ENCODE measurements at regions not wholly inside any gene's neighbourhood (a gene's known extent, or its start where the extent isn't known, plus 50 kb on each side); places are given as distances from the start of the nearest gene placed in this dataset.

DNA sequence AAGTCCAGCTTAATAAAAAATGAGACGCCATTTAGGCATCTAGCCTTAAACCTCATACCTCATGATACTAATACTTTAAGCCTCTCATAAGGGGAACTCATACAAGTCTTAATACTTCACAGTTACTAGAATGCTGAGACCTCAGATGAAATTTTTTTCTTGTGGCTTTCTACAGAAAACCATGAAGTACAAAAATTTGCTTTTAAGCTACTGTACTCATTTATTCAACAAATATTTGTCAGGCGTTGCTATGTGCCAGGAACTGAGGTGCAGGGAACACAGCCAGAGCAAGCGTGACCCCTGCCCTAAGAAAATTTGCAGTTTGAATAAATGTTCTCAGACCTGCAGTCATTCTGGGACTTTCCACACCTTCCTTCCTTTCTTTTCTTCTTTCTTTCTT is 150.6 kb downstream of the MRPL39 start:
- no peak overlapping the region for H2AK9ac ChIP-seq (replicated peaks; ENCODE audit: low read depth, low read length, poor library complexity)
- no peaks in the 10 kb centered on the region for H4K20me1 ChIP-seq (ENCODE audit: insufficient read depth, low read length)
- no peaks in the 10 kb centered on the region for H3K9me3 ChIP-seq (ENCODE audit: control insufficient read depth, insufficient read depth, low read length)
- no peak overlapping the region; the same call in 1 of the 2 replicates for H3K18ac ChIP-seq (ENCODE audit: low read depth, low read length)
- H3K4ac ChIP-seq (ENCODE audit: low read depth, low read length) = no peak overlapping the region
- no peak overlapping the region for H3K9ac ChIP-seq (ENCODE audit: low read depth, low read length)
- no peak overlapping the region for H4K5ac ChIP-seq (ENCODE audit: low read depth, low read length)
- ATAC-seq (ENCODE audit: low read depth) (no peak), DNase-seq (peak; percentile 7)
- no peak overlapping the region for H4K8ac ChIP-seq (ENCODE audit: low read depth in 2 of 2, low read length in 2 of 2)
- intact Hi-C loops (cut with micrococcal nuclease) (no loop called here), in situ Hi-C loops (cut with MboI; ENCODE audit: low sequenced_read_pairs) (no loop called here), dilution Hi-C loops (cut with HindIII; ENCODE audit: low sequenced_read_pairs, unreplicated experiment) (no loop called here)
- no peak overlapping the region for H2AK5ac ChIP-seq (ENCODE audit: low read depth, low read length)
- CTCF ChIA-PET = no interaction called here
- H3K4me3 ChIP-seq (ENCODE audit: insufficient read depth, low read depth, low read length) = no peak overlapping the region
- H3K56ac ChIP-seq (ENCODE audit: extremely low read depth, insufficient read depth, low read length) = no peak overlapping the region
- WGBS, 2 experiments (ENCODE audit: extremely low coverage in 2 of 2, insufficient read length in 1 of 2) = 60% methylated on average over 1 of the region's 3 CpGs; no CpG with 5 or more reads in 1 of the 2 experiments
- H2BK20ac ChIP-seq (ENCODE audit: low read depth, low read length) = no peak overlapping the region
- H4K91ac ChIP-seq (ENCODE audit: insufficient read depth, low read depth, low read length) = no peak overlapping the region
- no peaks in the 10 kb centered on the region for H3K79me1 ChIP-seq (ENCODE audit: low read depth in 1 of 2, low read length in 2 of 2)
- no peak overlapping the region for H2BK5ac ChIP-seq (ENCODE audit: low read depth, low read length, poor library complexity, severe bottlenecking)
- TF ChIP-seq CHD1 (IDR thresholded peaks at IDR 0.05; ENCODE audit: low read depth, low read length) (no peak), MAFK (IDR thresholded peaks at IDR 0.05; ENCODE audit: low read depth, low read length) (no peak), CEBPB (IDR thresholded peaks at IDR 0.05; ENCODE audit: low read depth, low read length) (no peak), BHLHE40 (IDR thresholded peaks at IDR 0.05; ENCODE audit: low read depth, low read length) (no peak), FOS (IDR thresholded peaks at IDR 0.05; ENCODE audit: low read depth, low read length) (no peak), RFX5 (IDR thresholded peaks at IDR 0.05; ENCODE audit: low read depth, low read length) (no peak), RCOR1 (IDR thresholded peaks at IDR 0.05; ENCODE audit: insufficient replicate concordance, low read length) (no peak), MAZ (IDR thresholded peaks at IDR 0.05; ENCODE audit: borderline replicate concordance, low read depth, low read length) (no peak), POLR2A (IDR thresholded peaks at IDR 0.05; ENCODE audit: low read depth, low read length) (no peak), RAD21 (IDR thresholded peaks at IDR 0.05; ENCODE audit: low read length) (no peak), MXI1 (IDR thresholded peaks at IDR 0.05; ENCODE audit: borderline replicate concordance, low read depth, low read length) (no peak), NFE2L2 (IDR thresholded peaks at IDR 0.05; ENCODE audit: low read depth, low read length) (no peak), SMC3 (IDR thresholded peaks at IDR 0.05; ENCODE audit: low read depth, low read length) (no peak)
- TF ChIP-seq, protein P1, sequence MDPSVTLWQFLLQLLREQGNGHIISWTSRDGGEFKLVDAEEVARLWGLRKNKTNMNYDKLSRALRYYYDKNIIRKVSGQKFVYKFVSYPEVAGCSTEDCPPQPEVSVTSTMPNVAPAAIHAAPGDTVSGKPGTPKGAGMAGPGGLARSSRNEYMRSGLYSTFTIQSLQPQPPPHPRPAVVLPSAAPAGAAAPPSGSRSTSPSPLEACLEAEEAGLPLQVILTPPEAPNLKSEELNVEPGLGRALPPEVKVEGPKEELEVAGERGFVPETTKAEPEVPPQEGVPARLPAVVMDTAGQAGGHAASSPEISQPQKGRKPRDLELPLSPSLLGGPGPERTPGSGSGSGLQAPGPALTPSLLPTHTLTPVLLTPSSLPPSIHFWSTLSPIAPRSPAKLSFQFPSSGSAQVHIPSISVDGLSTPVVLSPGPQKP (IDR thresholded peaks at IDR 0.05; ENCODE audit: borderline replicate concordance, low read depth, low read length) = no peak
- TF ChIP-seq, protein P2, sequence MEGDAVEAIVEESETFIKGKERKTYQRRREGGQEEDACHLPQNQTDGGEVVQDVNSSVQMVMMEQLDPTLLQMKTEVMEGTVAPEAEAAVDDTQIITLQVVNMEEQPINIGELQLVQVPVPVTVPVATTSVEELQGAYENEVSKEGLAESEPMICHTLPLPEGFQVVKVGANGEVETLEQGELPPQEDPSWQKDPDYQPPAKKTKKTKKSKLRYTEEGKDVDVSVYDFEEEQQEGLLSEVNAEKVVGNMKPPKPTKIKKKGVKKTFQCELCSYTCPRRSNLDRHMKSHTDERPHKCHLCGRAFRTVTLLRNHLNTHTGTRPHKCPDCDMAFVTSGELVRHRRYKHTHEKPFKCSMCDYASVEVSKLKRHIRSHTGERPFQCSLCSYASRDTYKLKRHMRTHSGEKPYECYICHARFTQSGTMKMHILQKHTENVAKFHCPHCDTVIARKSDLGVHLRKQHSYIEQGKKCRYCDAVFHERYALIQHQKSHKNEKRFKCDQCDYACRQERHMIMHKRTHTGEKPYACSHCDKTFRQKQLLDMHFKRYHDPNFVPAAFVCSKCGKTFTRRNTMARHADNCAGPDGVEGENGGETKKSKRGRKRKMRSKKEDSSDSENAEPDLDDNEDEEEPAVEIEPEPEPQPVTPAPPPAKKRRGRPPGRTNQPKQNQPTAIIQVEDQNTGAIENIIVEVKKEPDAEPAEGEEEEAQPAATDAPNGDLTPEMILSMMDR (conservative IDR thresholded peaks at IDR 0.05; ENCODE audit: low read depth, low read length) = no peak
- TF ChIP-seq, protein P3, sequence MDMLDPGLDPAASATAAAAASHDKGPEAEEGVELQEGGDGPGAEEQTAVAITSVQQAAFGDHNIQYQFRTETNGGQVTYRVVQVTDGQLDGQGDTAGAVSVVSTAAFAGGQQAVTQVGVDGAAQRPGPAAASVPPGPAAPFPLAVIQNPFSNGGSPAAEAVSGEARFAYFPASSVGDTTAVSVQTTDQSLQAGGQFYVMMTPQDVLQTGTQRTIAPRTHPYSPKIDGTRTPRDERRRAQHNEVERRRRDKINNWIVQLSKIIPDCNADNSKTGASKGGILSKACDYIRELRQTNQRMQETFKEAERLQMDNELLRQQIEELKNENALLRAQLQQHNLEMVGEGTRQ (IDR thresholded peaks at IDR 0.05; ENCODE audit: low read depth, low read length) = no peak
- H3K14ac ChIP-seq (replicated peaks; ENCODE audit: low read depth, low read length) = no peak overlapping the region
- POLR2A ChIA-PET (ENCODE audit: unreplicated experiment) = no interaction called here
- peaks cover 2% of the 10 kb centered on the region; the same call in 1 of the 2 replicates for H3K4me1 ChIP-seq (ENCODE audit: control insufficient read depth, insufficient read depth, low read length)
- no peaks in the 10 kb centered on the region; the same call in 1 of the 2 replicates for H3K9me1 ChIP-seq (ENCODE audit: insufficient read depth, low read length)
- no peaks in the 10 kb centered on the region for H3K27me3 ChIP-seq (ENCODE audit: control insufficient read depth, insufficient read depth, low read length)
- no peak overlapping the region for H3K27ac ChIP-seq (ENCODE audit: insufficient read depth, low read length)
- no peak overlapping the region for H2BK120ac ChIP-seq (ENCODE audit: low read depth, low read length)
- H3K36me3 ChIP-seq (ENCODE audit: control insufficient read depth, insufficient read depth, low read length) = no peaks in the 10 kb centered on the region
- no peak overlapping the region for H2BK15ac ChIP-seq (ENCODE audit: low read depth, low read length)
- no TSS peak for BruUV-seq (replicated peaks)
- H3K4me2 ChIP-seq (ENCODE audit: low read depth, low read length) = no peak overlapping the region
- H2AFZ ChIP-seq (replicated peaks; ENCODE audit: low read length, poor library complexity) = no peak overlapping the region
- no peak overlapping the region for H3K23ac ChIP-seq (ENCODE audit: low read depth, low read length)

All from IMR-90 (cell line).